Erythroblast (primary cell): ENCODE measurements at regions not wholly inside any gene's neighbourhood (a gene's known extent, or its start where the extent isn't known, plus 50 kb on each side); places are given as distances from the start of the nearest gene placed in this dataset.

ENCODE experiments used
- GATA1 ChIP-seq: IDR thresholded peaks from 2 replicates; pipeline ENCODE4 v1.6.1; 2011; ENCODE audit warnings: low read depth, mild to moderate bottlenecking, control low read depth, low read length, moderate library complexity
- POLR2A ChIP-seq: IDR thresholded peaks from 2 replicates; pipeline ENCODE4 v1.6.1; 2011; ENCODE audit warnings: mild to moderate bottlenecking, low read length

- no peak for TF ChIP-seq GATA1
- TF ChIP-seq POLR2A = no peak
These were observed 88.6 kb upstream of the DBX1 start for GRCh38 chr11:20248871-20249270.
